Activated naive CD4-positive, alpha-beta T cell treated with anti-CD3 and anti-CD28 coated beads, Interleukin-2, amount 10 ng/mL, durations not matched to agents 7 days and 5 days (primary cell): ENCODE measurements at regions not wholly inside any gene's neighbourhood (a gene's known extent, or its start where the extent isn't known, plus 50 kb on each side); places are given as distances from the start of the nearest gene placed in this dataset.
"Not testable (repeated sequence)": the region's sequence is repeated elsewhere in the genome, so short reads cannot be mapped to it uniquely, and the experiment has no call there.

Experiments used
- CTCF ChIA-PET: fragments of 350-600 bp; sonication (Branson Sonifier 250); formaldehyde crosslinking; loops from one replicate; lab custom pipeline; 2021; ENCODE audit warnings: antibody characterized with exemption; lab: Charles Lee
- DNase-seq: peaks from one replicate; pipeline ENCODE4 v3.0.0-alpha.2; 2020
- H3K27ac Mint-ChIP-seq: one replicate; pipeline ENCODE4 v1.8.0; 2021; ENCODE audit warnings: mild to moderate bottlenecking, moderate library complexity, mixed read lengths
- H3K27me3 Mint-ChIP-seq: one replicate; pipeline ENCODE4 v1.8.0; 2021; ENCODE audit warnings: mild to moderate bottlenecking, mixed read lengths
- H3K36me3 Mint-ChIP-seq: one replicate; pipeline ENCODE4 v1.8.0; 2021; ENCODE audit warnings: mixed read lengths
- H3K4me1 Mint-ChIP-seq: one replicate; pipeline ENCODE4 v1.8.0; 2021; ENCODE audit warnings: mixed read lengths
- H3K4me3 Mint-ChIP-seq: one replicate; pipeline ENCODE4 v1.8.0; 2021; ENCODE audit warnings: mild to moderate bottlenecking, moderate library complexity, mixed read lengths
- H3K9me3 Mint-ChIP-seq: one replicate; pipeline ENCODE4 v1.8.0; 2021; ENCODE audit warnings: mixed read lengths

DNA sequence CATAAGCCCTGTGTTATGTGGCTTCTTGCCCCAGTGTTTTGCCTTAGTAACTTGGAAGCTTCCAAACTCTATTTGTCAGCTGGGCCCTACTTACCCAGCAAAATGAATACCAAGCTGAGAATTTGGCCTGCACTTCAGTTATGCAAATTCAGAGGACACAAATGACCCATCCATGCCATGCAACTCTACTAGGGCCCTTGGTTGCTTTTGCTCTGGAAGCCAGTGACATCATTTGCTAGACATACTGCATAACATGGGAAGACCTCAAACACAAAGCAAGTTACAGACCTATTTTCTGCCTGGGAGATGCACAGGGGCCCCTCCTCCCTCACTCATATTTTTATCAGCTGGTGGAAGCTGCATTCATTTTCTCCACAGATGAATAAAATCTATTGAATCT lies 90.2 kb upstream of the PPM1H start:
- DNase-seq: no peak
- H3K36me3 Mint-ChIP-seq: no peaks in the 10 kb centered on the region
- CTCF ChIA-PET: no interaction called here
- H3K9me3 Mint-ChIP-seq: no peaks in the 10 kb centered on the region
- H3K4me1 Mint-ChIP-seq: no peaks in the 10 kb centered on the region
- H3K27me3 Mint-ChIP-seq: no peaks in the 10 kb centered on the region
- no peak overlapping the region for H3K4me3 Mint-ChIP-seq
- H3K27ac Mint-ChIP-seq: no peak overlapping the region

DNA sequence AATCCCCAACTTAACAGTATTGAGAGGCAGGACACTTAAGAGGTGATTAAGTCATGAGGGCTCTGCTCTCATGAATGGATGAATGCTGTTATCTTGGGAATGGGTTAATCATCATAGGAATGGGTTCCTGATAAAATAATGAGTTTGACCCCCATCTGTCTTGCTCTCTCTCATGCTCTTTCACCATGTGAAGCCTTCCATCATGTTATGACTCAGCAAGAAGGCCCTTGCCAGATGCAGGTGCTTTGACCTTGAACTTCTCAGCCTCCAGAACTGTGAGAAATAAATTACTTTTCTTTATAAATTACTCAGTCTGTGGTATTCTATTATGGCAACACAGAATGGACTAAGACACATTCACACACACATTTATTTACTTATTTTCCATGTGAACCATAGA lies 89.0 kb upstream of the PPM1H start:
- CTCF ChIA-PET: no interaction called here
- DNase-seq: no peak
- Mint-ChIP-seq H3K4me1 (no peaks in the 10 kb centered on the region), H3K27me3 (no peaks in the 10 kb centered on the region), H3K9me3 (no peaks in the 10 kb centered on the region), H3K36me3 (no peaks in the 10 kb centered on the region), H3K27ac (no peak overlapping the region), H3K4me3 (no peak overlapping the region)

DNA sequence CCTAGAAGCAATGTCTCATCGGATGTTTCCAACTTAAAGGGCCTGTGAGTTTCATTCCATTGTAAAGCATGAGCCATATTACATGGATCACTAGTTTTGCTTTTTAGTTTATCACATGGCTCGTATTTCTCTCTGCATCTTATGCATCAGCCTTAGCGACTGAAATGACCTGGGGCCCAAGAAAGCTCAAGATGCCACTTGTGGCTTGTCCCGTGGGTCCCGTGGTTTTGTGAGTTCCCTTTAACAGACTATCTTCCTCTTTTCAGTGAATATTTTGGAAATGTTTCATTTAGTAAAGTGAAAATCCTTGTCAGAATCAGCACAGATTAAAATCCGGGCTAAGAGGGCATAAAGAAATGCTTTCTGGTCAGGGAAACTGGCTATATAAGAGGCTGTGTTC lies 86.2 kb upstream of the PPM1H start:
- no peak overlapping the region for H3K27ac Mint-ChIP-seq
- CTCF ChIA-PET: no interaction called here

DNA sequence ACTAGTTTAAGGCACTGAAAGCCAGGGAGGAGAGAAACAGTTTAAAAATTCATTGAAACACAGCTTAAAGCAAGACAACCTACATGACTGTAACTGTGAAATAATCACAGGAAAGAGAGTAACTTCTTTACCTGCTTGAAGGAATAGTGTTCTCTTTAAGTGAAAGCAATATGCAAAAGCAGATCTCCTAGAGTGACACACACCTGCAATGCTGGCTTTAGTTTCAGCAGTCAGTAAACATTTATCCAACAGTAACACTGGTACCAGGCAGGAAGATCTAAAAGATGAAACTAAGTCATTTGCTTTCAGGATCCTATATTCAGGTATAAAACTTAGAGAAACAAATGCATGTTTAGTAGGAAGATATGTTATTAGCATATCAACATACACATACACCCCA lies 85.3 kb upstream of the PPM1H start:
- no peaks in the 10 kb centered on the region for H3K36me3 Mint-ChIP-seq
- DNase-seq: no peak
- no peaks in the 10 kb centered on the region for H3K9me3 Mint-ChIP-seq
- CTCF ChIA-PET: no interaction called here
- no peak overlapping the region for H3K27ac Mint-ChIP-seq
- H3K4me1 Mint-ChIP-seq: no peaks in the 10 kb centered on the region
- no peaks in the 10 kb centered on the region for H3K27me3 Mint-ChIP-seq
- H3K4me3 Mint-ChIP-seq: no peak overlapping the region

More for the DNA sequence above, 86.2 kb upstream of the PPM1H start:
- Mint-ChIP-seq H3K4me1 (no peaks in the 10 kb centered on the region), H3K27me3 (no peaks in the 10 kb centered on the region), H3K4me3 (no peak overlapping the region), H3K9me3 (no peaks in the 10 kb centered on the region), H3K36me3 (no peaks in the 10 kb centered on the region)
- no peak for DNase-seq

DNA sequence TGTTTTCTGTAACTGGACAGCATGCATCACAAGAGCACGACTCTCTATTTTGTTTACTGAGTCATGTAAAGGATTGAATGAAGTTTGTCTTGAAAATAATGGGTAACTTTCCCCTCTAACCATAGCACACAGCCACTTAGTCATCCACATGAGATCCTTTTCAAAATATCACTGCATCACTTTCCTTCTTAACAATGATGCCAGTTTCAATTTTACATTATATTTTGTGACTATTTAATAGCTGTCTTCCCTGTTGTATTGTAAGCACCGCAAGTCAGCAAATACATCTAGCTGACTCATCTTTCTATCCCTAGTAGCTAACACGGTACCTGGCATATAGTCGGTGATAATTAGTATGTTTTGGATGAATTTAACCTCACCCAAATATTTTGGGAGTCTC lies 83.3 kb upstream of the PPM1H start:
- Mint-ChIP-seq H3K27ac (no peak overlapping the region), H3K9me3 (no peaks in the 10 kb centered on the region), H3K4me3 (no peak overlapping the region), H3K27me3 (no peaks in the 10 kb centered on the region), H3K4me1 (no peaks in the 10 kb centered on the region), H3K36me3 (no peaks in the 10 kb centered on the region)
- no peak for DNase-seq
- CTCF ChIA-PET: no interaction called here

DNA sequence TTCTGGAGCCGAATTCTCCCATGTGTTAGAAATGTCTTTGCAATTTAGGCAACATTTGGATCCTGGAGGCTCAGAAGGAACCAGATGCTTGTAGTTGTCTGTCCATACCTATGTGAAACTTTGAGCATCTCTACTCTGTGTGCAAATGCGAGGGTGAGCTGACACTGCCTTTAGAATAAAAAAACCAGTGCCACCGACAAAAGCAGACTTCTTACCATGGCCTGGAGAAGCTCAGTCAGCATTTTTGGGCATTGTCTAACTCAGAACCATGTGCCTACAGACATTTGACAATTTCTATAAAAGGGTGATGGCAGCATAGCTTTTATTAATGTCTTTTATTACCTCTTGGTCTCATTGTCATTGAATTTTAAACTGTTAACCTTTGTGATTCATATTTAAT lies 78.4 kb upstream of the PPM1H start:
- CTCF ChIA-PET: no interaction called here
- H3K27me3 Mint-ChIP-seq: no peaks in the 10 kb centered on the region

DNA sequence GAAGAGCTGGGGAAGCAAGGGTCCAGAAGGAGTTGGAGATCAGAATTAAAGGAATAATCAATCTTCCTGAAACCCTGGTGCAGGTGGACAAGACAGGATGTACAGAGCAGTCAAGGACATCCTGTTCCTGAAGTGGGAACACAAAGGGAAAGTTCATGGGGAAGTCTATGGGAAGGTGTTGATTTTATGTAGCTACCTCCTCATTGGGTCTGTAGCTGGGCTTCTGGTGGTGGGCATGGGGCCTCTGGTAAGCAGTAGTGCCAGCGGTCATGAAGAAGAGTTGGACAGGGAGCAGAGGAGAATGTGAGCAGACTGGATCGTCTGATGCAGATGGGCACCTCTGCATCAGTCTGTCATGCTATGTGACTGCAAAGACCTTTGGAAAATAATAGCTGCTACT lies 75.7 kb upstream of the PPM1H start:
- no peaks in the 10 kb centered on the region for H3K4me1 Mint-ChIP-seq
- no peak for DNase-seq
- no peaks in the 10 kb centered on the region for H3K36me3 Mint-ChIP-seq
- no peak overlapping the region for H3K4me3 Mint-ChIP-seq
- CTCF ChIA-PET: no interaction called here
- H3K9me3 Mint-ChIP-seq: no peaks in the 10 kb centered on the region
- H3K27ac Mint-ChIP-seq: no peak overlapping the region
- H3K27me3 Mint-ChIP-seq: no peaks in the 10 kb centered on the region

More for the DNA sequence above, 78.4 kb upstream of the PPM1H start:
- Mint-ChIP-seq H3K36me3 (no peaks in the 10 kb centered on the region), H3K9me3 (no peaks in the 10 kb centered on the region), H3K4me1 (no peaks in the 10 kb centered on the region), H3K4me3 (no peak overlapping the region), H3K27ac (no peak overlapping the region)
- no peak for DNase-seq

DNA sequence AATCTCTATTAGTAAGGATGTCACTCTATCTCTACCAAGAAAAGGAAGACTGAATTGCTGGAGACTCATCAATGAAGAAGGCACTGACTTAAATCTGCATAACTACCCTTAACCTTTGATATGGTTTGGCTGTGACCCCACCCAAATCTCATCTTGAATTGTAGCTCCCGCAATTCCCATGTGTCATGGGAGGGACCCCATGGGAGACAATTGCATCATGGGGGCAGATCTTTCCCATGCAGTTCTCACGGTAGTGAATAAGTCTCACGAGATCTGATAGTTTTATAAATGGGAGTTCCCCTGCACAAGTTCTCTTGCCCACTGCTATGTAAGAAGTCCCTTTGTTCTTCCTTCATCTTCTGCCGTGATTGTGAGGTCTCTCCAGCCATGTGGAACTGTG lies 73.4 kb upstream of the PPM1H start:
- CTCF ChIA-PET: no interaction called here
- Mint-ChIP-seq H3K27ac (no peak overlapping the region), H3K9me3 (no peaks in the 10 kb centered on the region), H3K27me3 (no peaks in the 10 kb centered on the region), H3K4me1 (no peaks in the 10 kb centered on the region), H3K4me3 (no peak overlapping the region), H3K36me3 (no peaks in the 10 kb centered on the region)
- no peak for DNase-seq

DNA sequence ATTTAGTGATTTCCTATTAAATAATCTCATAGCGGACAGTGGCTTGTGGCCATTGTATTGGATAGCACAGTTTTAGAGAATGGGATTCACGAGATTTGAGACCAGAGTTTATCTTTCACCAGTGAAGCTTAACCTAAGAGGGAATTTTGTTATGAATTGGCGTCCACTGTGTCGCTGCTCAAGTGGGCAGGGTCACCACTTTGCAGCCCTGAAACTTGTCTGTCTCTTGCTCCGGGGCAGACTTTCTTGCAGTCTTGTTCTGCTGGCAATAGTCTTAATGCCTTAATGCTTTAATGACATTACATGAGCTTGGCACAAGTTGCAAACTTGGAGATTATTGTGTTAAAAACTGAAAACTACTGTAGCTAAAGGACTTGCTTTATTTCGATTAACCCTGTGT lies 72.8 kb upstream of the PPM1H start:
- CTCF ChIA-PET: no interaction called here

DNA sequence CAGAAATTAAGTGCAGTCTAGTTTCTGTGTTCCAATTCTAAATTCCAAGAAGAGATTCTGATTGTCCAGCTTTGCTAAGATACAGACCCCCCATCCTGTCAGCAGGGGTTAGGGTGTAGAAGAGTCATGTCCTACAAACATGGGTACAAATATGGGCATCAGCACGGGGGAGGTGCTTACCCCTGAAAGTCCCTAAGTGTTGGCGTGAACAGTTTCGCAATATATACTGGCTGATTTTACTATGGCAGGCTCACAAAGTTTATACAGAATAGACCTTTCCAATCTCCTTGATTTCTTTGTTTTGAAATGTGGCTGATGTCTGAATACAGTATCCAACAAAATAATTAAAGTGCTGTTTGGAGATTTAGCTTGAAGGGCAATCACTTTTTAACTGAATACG lies 71.6 kb upstream of the PPM1H start:
- CTCF ChIA-PET: no interaction called here

More for the DNA sequence above, 72.8 kb upstream of the PPM1H start:
- Mint-ChIP-seq H3K9me3 (no peaks in the 10 kb centered on the region), H3K27ac (no peak overlapping the region), H3K4me1 (no peaks in the 10 kb centered on the region), H3K27me3 (no peaks in the 10 kb centered on the region), H3K4me3 (no peak overlapping the region), H3K36me3 (no peaks in the 10 kb centered on the region)
- no peak for DNase-seq

DNA sequence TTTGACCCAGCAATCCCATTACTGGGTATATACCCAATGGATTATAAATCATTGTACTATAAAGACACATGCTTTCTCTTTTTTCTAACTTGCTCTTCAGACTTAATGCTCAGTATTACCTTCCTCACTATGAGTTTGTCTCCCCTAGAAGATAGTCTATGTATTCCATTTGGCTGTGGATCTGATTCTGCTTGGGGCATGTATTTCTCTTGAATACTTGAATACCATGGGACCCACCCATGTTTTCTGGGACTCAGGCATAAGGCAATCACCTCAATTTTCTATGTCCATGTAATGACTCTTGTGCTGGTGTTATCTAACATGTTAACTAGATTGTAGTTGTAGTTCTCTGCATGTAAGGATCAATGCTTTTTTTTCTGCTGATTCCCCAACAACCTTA lies 70.4 kb upstream of the PPM1H start:
- Mint-ChIP-seq H3K9me3 (no peaks in the 10 kb centered on the region), H3K4me3 (no peak overlapping the region), H3K4me1 (no peaks in the 10 kb centered on the region), H3K27ac (no peak overlapping the region), H3K36me3 (no peaks in the 10 kb centered on the region), H3K27me3 (no peaks in the 10 kb centered on the region)
- CTCF ChIA-PET: interaction anchor here (0.6 kb wide), 1 partner anchor 420 kb away, joined by 3 read pairs; no protein-coding TSS in a partner anchor
- no peak for DNase-seq

More for the DNA sequence above, 71.6 kb upstream of the PPM1H start:
- no peak overlapping the region for H3K27ac Mint-ChIP-seq
- no peaks in the 10 kb centered on the region for H3K36me3 Mint-ChIP-seq
- H3K9me3 Mint-ChIP-seq: no peaks in the 10 kb centered on the region
- H3K4me3 Mint-ChIP-seq: no peak overlapping the region
- H3K4me1 Mint-ChIP-seq: no peaks in the 10 kb centered on the region
- no peak for DNase-seq
- no peaks in the 10 kb centered on the region for H3K27me3 Mint-ChIP-seq

DNA sequence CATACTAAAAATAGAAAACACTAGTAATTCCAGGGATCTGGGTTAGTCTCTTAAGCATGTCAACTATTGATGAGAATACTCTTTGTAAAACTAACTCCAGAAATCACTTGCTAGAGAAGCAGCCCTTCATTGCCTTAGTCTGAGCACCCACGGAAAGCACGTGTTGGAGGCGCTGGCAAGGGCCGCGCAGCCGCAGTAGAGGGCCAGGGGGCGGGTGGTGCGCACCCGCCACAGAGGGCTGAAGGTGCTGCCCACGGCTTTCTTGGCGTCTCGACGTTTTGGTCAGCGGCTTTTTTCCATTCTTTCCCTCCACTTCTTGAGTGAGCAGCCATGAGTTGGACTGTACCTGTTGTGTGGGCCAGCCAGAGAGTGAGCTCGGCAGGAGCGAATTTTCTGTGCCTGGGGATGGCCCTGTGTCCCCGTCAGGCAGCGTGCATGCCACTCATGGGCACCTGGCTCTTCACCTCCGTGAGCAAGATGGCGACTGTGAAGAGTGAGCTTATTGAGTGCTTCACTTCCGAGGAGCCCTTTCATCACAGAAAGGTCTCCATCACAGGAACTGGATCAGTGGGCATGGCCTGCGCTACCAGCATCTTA lies 68.4 kb upstream of the PPM1H start:
- Mint-ChIP-seq H3K27me3 (no peaks in the 10 kb centered on the region), H3K9me3 (no peaks in the 10 kb centered on the region), H3K4me1 (no peaks in the 10 kb centered on the region), H3K4me3 (no peak overlapping the region), H3K36me3 (no peaks in the 10 kb centered on the region), H3K27ac (no peak overlapping the region)
- no peak for DNase-seq
- CTCF ChIA-PET: no interaction called here

DNA sequence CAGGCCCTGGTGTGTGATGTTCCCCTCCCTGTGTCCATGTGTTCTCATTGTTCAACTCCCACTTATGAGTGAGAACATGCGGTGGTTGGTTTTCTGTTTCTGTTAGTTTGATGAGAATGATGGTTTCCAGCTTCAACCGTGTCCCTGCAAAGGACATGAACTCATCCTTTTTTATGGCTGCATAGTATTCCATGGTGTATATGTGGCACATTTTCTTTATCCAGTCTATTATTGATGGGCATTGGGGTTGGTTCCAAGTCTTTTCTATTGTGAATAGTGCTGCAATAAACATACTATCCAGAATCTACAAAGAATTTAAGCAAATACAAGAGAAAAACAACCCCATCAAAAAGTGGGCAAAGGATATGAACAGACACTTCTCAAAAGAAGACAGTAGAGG lies 67.1 kb upstream of the PPM1H start:
- CTCF ChIA-PET: not testable (repeated sequence)

DNA sequence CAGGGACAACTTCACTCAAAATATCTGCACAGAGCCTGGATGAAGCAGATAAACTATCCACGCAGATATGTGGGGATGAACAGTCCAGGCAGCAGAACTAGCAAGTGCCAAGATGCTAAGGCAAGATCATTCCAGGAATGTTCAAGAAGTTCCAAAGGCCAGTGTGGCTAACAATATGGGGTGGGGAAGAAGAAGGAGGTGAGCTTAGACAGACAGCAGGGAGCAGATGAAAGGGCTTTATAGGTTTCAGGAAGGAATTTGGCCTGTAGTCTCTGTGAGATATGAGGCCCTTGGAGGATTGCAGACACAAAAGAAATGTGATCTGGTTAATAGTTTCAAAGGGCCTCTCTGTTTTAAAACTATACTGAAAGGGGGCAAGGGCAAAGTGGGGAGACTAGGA lies 63.5 kb upstream of the PPM1H start:
- Mint-ChIP-seq H3K27ac (no peak overlapping the region), H3K4me1 (no peaks in the 10 kb centered on the region), H3K36me3 (no peaks in the 10 kb centered on the region), H3K9me3 (no peaks in the 10 kb centered on the region), H3K27me3 (peaks cover 3% of the 10 kb centered on the region), H3K4me3 (no peak overlapping the region)
- CTCF ChIA-PET: no interaction called here
- DNase-seq: no peak

More for the DNA sequence above, 67.1 kb upstream of the PPM1H start:
- H3K27me3 Mint-ChIP-seq, H3K36me3 Mint-ChIP-seq, DNase-seq, H3K9me3 Mint-ChIP-seq, H3K4me3 Mint-ChIP-seq, H3K27ac Mint-ChIP-seq, H3K4me1 Mint-ChIP-seq: not testable (repeated sequence)

DNA sequence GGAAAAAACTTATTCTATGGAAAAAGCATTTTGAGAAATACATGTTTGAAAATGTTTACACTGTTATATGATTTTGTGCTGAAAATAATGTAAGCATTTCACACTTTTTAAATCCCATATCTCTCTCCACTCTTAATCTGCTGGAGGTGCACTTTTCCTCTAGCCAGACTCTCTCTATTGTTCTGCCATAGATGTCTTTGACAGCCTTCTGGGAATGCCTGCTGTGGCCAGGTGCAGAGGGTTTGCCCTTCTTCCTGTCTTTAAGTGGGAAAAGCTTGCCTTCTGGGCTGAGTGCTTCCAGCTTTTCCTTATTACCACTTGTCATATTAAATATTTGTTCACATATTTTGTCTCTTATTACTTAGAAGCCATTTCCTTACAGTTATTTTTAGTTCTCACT lies 60.1 kb upstream of the PPM1H start:
- CTCF ChIA-PET: no interaction called here
- peaks cover 3% of the 10 kb centered on the region for H3K27me3 Mint-ChIP-seq
- H3K9me3 Mint-ChIP-seq: no peaks in the 10 kb centered on the region
- no peaks in the 10 kb centered on the region for H3K36me3 Mint-ChIP-seq
- DNase-seq: no peak
- no peaks in the 10 kb centered on the region for H3K4me1 Mint-ChIP-seq
- no peak overlapping the region for H3K27ac Mint-ChIP-seq
- H3K4me3 Mint-ChIP-seq: no peak overlapping the region

DNA sequence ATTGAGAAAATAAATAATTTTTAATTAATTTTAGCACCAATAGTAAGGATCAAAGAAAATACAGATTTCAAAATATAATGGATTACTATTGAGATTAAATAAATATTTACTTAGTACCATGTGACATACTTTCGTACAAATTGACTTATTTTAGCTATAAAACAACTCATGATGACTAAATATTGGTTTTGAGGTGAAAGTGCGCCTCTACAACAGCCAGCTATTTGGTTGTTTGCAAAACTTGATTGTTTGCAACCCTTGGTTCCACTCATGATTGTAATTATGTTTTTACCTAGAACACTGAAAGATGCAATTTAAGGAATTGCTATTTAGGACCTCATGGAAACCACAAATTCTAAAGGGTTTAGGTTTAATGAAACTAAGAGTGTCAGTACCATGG lies 51.9 kb upstream of the PPM1H start:
- Mint-ChIP-seq H3K4me1 (no peaks in the 10 kb centered on the region), H3K9me3 (no peaks in the 10 kb centered on the region), H3K27me3 (no peaks in the 10 kb centered on the region), H3K27ac (no peak overlapping the region), H3K36me3 (no peaks in the 10 kb centered on the region), H3K4me3 (no peak overlapping the region)
- CTCF ChIA-PET: no interaction called here
- no peak for DNase-seq
